Umbilical cord (tissue), 1 donor: ENCODE measurements at regions not wholly inside any gene's neighbourhood (a gene's known extent, or its start where the extent isn't known, plus 50 kb on each side); places are given as distances from the start of the nearest gene placed in this dataset.

Source experiments
- DNase-seq: peaks from one replicate; pipeline ENCODE4 v3.0.0-alpha.2; 2015; ENCODE audit warnings: low spot score

DNA sequence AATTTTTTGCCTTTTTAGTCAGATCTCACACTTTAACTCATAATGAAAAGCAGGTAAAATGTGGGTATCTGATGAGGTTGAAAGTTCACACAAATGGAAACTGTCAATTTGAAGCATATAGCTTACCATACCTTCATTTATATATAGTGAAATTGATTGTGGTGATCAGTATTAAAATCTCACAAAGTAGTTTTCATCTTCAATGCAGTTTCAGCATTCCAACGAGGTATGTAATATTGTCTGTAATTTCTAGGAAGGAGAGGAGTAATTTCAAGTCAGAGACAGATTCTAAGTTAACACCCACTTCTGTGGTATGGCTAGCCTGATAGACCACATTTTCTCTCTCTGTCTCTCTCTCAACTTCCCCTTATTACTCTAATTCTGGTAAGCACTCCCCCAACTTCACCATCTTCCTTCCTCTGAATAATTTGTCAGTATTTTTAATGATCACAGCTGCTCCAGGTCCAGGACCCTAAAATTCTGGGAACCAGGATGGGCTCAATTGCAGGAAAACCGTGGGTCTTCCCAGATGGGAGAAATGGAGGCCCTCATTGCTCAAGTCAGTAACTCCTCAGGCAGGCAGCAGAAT, 455.7 kb downstream of the FGF9 start:
- no peak for DNase-seq

DNA sequence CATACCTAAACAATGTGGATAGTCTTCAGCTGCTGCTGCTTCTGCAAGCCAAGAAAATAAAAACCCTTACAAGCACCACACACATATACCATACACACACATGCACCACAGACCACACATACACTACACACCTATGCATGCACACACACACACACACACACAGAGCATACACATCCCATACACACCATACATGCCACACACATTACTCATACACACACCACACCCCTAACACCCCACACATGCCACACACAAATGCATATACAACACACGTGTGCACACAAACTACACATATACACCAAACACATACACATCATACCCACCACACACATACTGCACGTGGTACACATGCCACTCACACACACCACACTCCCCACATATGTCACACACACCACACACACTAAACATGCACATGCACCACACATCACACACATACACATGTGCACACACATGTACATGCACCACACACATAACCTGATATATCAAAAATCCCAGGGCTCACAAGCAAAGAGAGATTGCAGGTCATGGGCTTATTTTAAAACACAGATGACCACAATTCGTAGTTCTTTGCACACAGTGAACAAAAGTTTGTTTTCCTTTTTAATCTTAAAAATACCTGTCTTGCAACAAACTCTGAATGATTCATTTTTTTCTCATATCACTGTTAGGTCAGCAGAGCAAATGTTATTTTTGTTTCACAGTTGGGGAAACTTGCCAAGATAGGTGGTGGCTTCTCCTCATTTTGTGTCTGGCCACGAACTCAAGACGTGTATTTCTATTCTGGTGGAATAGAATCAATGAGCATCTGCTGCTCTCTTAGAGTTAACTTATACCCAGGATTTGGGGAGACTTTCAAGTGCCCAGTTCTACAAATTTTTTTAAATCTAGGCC, 456.6 kb downstream of the FGF9 start:
- DNase-seq: no peak

- DNase-seq: no peak
These were observed 457.9 kb downstream of the FGF9 start for GRCh38 chr13:22128441-22129408.

GRCh38 chr13:22130254-22130653, 459.4 kb downstream of the FGF9 start:
- DNase-seq: no peak

DNA sequence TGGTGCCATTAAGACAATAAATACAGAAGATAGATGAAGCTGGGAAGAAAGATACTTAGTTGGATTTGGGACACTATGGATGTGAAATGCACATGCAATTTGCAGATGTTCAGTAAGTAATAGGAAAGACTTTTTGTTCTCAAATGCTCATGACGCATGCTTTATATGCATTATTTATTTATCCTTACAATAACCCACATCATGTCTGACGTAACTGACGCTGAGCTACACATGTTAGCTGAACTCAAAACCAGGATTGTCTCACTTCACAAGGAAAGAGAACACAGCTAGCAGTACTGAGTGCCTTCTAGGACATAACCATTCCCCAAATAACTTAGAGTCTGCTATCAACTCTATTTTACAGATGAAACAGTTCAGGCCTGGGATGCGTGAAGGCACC, 463.4 kb downstream of the FGF9 start:
- DNase-seq: no peak

DNA sequence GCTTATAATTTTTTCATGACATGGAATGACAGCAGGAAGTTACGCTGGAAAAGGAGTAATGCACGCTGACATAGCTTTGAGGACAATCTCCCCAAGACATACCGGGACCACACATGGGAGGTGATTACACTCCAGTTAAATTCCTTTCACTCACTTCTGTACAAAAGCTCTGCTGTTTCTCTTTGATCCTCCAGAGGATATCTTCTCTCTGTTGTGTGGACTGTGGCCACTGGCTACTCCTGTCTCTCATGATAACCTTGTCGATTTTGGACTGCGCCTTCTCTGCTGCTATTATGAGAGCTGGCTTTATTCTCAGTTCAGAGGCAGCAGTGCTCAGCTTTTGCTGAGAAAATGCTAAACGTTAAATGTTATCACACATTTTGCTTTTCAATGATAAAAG, 464.6 kb downstream of the FGF9 start:
- no peak for DNase-seq

GRCh38 chr13:22137361-22138050, 466.6 kb downstream of the FGF9 start:
- DNase-seq: no peak

DNA sequence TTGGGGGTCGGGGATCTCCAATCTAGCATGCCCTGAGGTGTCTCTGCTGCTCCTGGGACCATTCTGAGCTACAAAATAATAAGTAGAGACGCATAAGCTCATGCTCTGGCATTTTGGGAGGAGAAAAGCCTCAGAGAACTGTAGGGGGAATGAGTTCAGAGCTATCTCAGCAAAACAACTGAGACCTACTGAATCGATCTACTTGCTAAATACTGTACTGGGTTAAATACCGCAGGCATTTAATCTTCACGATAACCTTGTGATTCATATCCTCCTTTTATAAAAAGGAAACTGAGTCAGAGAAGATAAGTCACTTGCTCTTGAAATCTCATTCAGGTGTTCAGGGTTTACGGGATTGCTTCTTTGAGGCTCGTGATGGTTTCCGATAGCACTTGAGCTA, 468.1 kb downstream of the FGF9 start:
- DNase-seq: no peak

GRCh38 chr13:22141716-22142115, 470.8 kb downstream of the FGF9 start:
- DNase-seq: no peak

DNA sequence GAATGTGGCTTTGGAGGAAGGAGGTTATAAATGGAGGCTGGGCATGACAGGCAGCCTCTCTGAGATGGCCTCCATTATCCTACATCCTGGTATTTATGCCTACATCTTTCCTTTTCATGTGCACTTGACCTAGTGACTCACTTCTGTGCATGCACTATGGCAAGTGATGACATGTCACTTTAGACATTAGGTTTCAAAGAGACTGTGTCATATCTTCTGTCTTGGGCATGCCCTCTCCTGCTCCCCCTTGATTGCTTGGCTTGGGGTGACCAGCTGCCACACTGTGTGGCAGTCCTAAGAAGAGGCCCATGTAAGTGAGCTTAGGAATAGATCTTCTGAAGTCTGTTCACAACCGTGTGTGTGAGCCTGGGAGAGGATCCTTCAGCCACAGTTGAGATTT, 472.8 kb downstream of the FGF9 start:
- DNase-seq: no peak

GRCh38 chr13:22144806-22145205, 473.9 kb downstream of the FGF9 start:
- no peak for DNase-seq

DNA sequence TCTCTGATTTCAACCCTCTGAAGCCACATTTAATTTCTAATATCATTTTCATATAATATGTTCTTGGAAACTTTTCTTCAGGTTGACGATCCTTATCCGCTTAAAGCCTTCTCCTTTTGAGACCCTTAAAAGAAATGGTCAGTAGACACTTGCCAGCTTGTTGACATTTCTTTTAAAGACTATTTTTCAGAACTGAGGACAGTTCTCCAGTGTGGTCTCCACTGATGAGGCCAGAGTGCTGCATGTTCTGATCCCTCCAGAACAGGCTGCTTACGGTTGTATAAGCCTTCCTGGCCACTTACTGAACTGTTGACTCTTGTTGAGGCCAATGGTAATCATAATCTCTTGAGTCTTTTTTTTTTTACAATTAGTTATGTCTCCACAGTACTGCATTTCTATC, 477.3 kb downstream of the FGF9 start:
- no peak for DNase-seq

DNA sequence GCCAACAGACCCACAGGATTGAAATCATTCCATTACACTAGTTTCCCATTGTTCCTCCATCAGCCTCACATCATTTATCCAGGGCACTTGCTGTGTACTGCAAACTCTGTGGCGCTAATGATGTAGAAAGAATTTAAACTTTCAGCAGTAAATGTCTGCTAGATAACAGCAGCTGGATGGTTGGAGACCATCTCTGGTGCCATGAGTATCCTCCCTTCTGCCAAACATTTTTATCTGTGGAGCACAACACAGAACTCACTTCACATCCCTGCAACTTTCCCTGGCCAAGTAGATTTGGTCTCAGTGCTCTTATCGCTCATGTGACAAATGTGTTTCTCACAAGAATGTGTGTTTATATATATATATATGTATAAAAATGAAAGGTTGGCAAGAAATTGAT, 481.9 kb downstream of the FGF9 start:
- no peak for DNase-seq

DNA sequence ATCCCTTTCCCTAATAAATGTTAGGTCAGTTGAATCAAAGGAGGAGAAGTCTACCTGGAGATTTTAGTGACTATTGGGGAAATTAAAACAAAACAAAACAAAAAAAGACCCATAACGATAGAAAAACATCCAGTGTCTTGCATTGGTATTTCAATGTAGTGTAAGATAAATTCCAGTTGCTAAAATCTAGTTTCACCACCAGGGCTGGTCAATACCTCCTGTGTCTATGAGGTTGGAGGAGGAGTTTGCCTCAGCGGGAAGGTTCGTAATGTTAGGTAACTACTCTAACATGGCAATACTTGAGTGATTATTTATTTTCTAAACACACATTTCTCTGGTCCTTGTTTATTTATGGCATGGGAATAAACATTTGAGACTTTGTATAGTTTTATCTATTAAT, 483.2 kb downstream of the FGF9 start:
- no peak for DNase-seq

DNA sequence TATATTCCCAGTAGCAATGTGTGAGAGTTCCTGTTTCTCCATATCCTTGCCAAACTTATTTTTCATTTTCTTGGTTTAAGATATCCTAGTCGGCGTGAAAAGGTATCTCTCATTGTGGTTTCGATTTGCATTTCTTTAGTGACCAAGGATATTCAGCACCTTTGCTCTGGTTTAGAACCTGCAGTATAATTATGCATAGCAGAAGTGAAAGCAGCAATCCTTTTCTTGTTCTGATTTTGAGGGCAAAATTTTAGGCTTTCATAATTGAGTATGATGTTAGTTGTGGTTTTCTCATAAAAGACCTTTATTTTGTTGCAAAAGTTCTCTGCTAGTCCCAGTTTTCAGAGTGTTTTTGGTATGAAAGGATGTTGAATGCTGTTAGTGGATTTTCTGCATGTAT, 491.0 kb downstream of the FGF9 start:
- DNase-seq: no peak

DNA sequence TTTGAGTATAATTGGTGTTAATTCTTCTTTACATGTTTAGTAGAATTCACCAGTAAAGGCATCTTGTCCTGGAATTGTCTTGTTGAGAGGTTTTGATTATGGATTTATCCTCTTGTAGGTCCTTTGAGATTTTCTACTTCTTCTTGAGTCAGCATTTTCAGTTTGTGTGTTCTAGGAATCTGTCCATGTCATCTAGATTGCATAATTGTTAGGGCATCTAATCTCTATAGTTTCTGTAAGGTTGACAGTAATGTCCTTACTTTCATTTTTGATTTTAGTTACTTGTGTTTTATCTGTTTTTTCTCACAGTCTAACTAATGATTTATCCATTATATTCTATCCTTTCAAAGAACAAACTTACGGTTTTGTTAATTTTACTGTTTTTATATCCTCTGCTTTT, 492.0 kb downstream of the FGF9 start:
- DNase-seq: no peak

DNA sequence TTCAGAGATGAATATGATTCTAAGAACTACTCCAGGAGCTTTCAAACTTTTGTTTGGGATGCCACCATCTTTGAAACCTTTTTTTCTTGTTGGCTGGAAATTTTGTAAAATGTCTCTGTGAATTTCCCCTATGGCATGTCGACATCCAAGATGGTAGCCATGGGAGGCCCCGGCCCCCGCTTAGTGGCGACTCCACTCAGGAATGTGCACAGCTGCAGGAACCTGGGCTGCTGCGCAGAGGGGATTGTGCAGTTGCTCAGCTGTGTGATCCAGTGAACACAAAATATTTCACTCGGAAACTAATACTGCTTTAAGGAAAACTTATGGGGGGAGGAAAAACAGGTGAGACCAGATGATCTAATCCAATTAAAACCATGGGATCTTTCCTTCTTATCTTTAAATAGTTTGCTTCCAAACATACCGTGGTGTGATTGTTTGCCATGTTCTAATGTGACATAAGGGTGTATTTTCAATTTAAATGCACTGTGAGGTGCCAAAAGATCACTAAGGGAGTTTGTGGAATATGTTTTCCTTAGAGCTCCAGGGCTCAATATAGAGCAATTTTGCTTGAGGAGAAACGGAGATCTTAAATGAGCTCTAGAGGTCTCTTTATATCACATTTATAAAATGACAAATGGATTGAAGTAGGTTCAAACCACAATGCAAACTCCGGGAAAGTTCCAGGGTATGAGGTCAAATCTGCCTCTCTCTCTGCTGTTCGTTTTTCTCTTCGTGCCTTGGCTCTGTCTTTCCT, 497.7 kb downstream of the FGF9 start:
- peak; percentile 27 for DNase-seq

DNA sequence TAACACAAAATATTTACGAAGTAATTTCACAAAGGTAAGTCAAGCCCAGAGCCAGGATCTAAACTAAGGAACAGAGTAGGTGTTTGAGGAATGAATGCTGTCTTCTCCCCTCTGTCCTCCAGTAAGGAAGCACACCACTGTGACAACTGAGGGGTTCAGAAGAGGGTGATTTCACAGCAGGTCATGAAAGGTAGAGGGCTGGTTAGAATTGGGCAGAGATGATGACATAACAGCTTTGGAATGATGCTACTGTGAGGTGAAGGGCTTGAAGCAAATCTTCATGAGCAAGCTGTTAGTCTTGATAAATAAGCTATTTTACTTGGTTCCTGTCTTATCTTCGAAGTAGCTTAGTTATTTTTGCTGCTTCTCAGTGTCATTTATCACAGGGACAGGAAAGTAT, 498.6 kb downstream of the FGF9 start:
- DNase-seq: peak; percentile 47

DNA sequence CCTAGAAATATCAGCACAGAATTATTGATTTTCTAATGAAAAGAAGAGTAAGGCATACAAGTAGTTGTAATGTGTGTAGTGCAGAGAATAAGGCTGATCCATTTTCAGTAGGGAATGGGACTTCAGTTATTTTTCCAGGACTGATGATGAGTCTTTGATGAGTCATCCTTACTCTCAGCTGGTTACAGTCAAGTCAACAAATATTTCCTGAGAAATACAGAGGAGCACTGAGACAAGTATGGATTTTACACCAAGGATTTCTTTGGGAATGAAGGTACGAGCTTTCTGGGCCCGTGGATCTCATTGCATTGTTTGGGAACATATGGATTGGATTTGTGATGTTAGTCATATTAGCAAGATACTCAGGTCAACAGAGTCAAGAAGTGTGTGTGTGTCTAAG, 502.7 kb downstream of the FGF9 start:
- DNase-seq: peak; percentile 70

DNA sequence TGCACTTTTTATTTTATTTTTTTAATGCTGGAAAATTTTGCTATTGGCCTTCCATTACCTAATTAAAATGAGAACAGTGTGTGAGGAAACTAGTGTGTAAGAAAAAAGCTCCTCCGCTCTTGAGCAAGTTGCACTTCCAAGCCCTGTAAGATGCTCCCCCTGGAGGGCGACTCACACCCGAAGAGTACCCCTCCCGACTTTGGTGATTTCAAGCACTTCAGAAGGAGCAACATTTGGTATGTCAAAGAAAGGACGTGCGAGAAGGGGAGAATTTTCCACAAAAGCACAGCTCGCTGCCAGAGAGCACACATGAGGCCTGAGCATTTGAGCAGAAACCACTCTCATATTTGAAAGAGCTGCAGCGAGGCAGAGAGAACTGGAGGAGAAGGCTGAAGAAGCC, 504.4 kb downstream of the FGF9 start:
- no peak for DNase-seq

- DNase-seq: no peak
These were observed 504.9 kb downstream of the FGF9 start for GRCh38 chr13:22175815-22176214.
